Lower leg skin (tissue), 4 donors: ENCODE measurements at regions not wholly inside any gene's neighbourhood (a gene's known extent, or its start where the extent isn't known, plus 50 kb on each side); places are given as distances from the start of the nearest gene placed in this dataset.

Experiments
- DNase-seq, 2 donors: peaks; one replicate each; pipeline ENCODE4 v3.0.0-alpha.2; 2019; ENCODE audit warnings: low spot score in 2 of 2
- H3K4me3 ChIP-seq: fragments of 200-600 bp; sonication (generic); 2 replicates; pipeline ENCODE4 v1.5.1; 2017; ENCODE audit warnings: mild to moderate bottlenecking, low read depth; ENCODE audit not compliant: poor library complexity, severe bottlenecking
- CTCF ChIP-seq, 3 donors: fragments of 450-650 bp; IDR thresholded peaks; one replicate each; pipeline ENCODE4 v1.5.1; 2016; ENCODE audit warnings: antibody characterized with exemption in 3 of 3, mild to moderate bottlenecking in 3 of 3, moderate library complexity in 2 of 3
- POLR2A ChIP-seq, 2 donors: fragments of 450-650 bp; IDR thresholded peaks; one replicate each; pipeline ENCODE4 v1.6.1; 2016 to 2017; ENCODE audit warnings: antibody characterized with exemption in 2 of 2, mild to moderate bottlenecking in 1 of 2, moderate library complexity in 1 of 2
- WGBS, 2 donors: methylation state at CpG; one replicate each; pipeline ENCODE4 v1.1.5; 2018; 5-methylcytosine and 5-hydroxymethylcytosine counted together
- intact Hi-C: fragments of 100-400 bp; cut with DNase I; formaldehyde crosslinking; loops from one replicate; pipeline ENCODE4 v1.15.0; 2023; ENCODE audit warnings: low total_unique reads

- intact Hi-C loops = no loop called here
- no peak for DNase-seq
- H3K4me3 ChIP-seq = no peak overlapping the region
- WGBS, 2 donors = 72 to 77% methylated on average over 2 of the region's 2 CpGs
- no peak for TF ChIP-seq CTCF (IDR thresholded peaks at IDR 0.05)
- no peak for TF ChIP-seq POLR2A (IDR thresholded peaks at IDR 0.05)
These were observed 774.8 kb upstream of the ADAMTS5 start for GRCh38 chr21:27741736-27742135.

GRCh38 chr21:27740084-27740483 lies 773.2 kb upstream of the ADAMTS5 start:
- H3K4me3 ChIP-seq = no peak overlapping the region
- 46 to 55% methylated on average over 5 of the region's 5 CpGs for WGBS, 2 donors
- TF ChIP-seq POLR2A (IDR thresholded peaks at IDR 0.05) (no peak), CTCF (IDR thresholded peaks at IDR 0.05) (no peak)
- intact Hi-C loops = no loop called here
- no peak for DNase-seq

- no peak overlapping the region for H3K4me3 ChIP-seq
- TF ChIP-seq POLR2A (IDR thresholded peaks at IDR 0.05) = no peak
- no peak for TF ChIP-seq CTCF (IDR thresholded peaks at IDR 0.05)
- WGBS, 2 donors = 26 to 36% methylated on average over 1 of the region's 1 CpG
- intact Hi-C loops = no loop called here
- no peak for DNase-seq
These were observed 772.3 kb upstream of the ADAMTS5 start for GRCh38 chr21:27739187-27739586.

GRCh38 chr21:27735699-27736098 lies 768.8 kb upstream of the ADAMTS5 start:
- H3K4me3 ChIP-seq = no peak overlapping the region
- TF ChIP-seq POLR2A (IDR thresholded peaks at IDR 0.05) (no peak), CTCF (IDR thresholded peaks at IDR 0.05) (no peak)
- intact Hi-C loops = no loop called here
- 95% methylated on average over 3 of the region's 3 CpGs for WGBS, 2 donors
- DNase-seq = no peak

GRCh38 chr21:27734146-27734545 lies 767.3 kb upstream of the ADAMTS5 start:
- DNase-seq = no peak
- intact Hi-C loops = no loop called here
- no peak for TF ChIP-seq POLR2A (IDR thresholded peaks at IDR 0.05)
- no peak for TF ChIP-seq CTCF (IDR thresholded peaks at IDR 0.05)
- H3K4me3 ChIP-seq = no peak overlapping the region

GRCh38 chr21:27725916-27726315 lies 759.0 kb upstream of the ADAMTS5 start:
- TF ChIP-seq CTCF (IDR thresholded peaks at IDR 0.05) = no peak
- TF ChIP-seq POLR2A (IDR thresholded peaks at IDR 0.05) = no peak
- no peak for DNase-seq
- WGBS, 2 donors = 67 to 73% methylated on average over 1 of the region's 1 CpG
- intact Hi-C loops = no loop called here
- H3K4me3 ChIP-seq = no peak overlapping the region
